ENCODE measurements at regions not wholly inside any gene's neighbourhood (a gene's known extent, or its start where the extent isn't known, plus 50 kb on each side); places are given as distances from the start of the nearest gene placed in this dataset.
A peak's percentile ranks its signal among the peaks of the same experiment; 100 is the strongest.

- Histone ChIP-seq H3K4me1 (peaks cover 44% of the 10 kb centered on the region), H3K9me3 (replicated peaks) (no peaks in the 10 kb centered on the region), H3K27me3 (ENCODE audit: low read depth) (peaks cover 35% of the 10 kb centered on the region), H3K4me3 (no peak overlapping the region), H3K36me3 (no peaks in the 10 kb centered on the region), H3K27ac (replicated peaks) (peak overlapping the region; percentile 88)
- intact Hi-C loops (cut with micrococcal nuclease), result no loop called here
- TF ChIP-seq, protein P1, sequence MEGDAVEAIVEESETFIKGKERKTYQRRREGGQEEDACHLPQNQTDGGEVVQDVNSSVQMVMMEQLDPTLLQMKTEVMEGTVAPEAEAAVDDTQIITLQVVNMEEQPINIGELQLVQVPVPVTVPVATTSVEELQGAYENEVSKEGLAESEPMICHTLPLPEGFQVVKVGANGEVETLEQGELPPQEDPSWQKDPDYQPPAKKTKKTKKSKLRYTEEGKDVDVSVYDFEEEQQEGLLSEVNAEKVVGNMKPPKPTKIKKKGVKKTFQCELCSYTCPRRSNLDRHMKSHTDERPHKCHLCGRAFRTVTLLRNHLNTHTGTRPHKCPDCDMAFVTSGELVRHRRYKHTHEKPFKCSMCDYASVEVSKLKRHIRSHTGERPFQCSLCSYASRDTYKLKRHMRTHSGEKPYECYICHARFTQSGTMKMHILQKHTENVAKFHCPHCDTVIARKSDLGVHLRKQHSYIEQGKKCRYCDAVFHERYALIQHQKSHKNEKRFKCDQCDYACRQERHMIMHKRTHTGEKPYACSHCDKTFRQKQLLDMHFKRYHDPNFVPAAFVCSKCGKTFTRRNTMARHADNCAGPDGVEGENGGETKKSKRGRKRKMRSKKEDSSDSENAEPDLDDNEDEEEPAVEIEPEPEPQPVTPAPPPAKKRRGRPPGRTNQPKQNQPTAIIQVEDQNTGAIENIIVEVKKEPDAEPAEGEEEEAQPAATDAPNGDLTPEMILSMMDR (IDR thresholded peaks at IDR 0.05; ENCODE audit: borderline replicate concordance), result no peak
- peak; percentile 56 for DNase-seq
Observed at GRCh38 chr7:45240273-45240771, 82.7 kb downstream of the RAMP3 start.

DNA sequence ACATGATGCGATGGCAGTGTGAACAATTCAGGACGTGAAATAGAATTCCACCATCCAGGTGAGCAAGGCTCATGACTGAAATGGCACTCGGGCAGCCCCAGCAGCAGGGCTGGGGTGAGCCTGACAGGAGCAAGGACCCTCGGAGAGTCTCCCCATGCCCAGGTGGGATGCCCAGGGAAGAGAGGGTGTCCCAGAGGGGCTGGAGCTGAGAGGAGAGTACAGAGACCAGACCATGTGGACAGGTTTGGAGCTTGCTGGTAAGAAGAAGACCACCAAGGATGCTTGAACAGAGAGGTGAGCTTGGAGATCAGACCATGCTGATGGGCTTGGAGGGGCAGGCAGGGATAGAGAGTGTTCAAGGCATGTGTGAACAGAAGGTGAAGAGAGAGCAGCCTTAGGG lies 83.3 kb downstream of the RAMP3 start:
- H3K36me3 ChIP-seq, result no peaks in the 10 kb centered on the region
- H3K4me1 ChIP-seq, result peaks cover 50% of the 10 kb centered on the region
- H3K4me3 ChIP-seq, result no peak overlapping the region
- TF ChIP-seq, protein P1 (IDR thresholded peaks at IDR 0.05; ENCODE audit: borderline replicate concordance), result no peak
- H3K27me3 ChIP-seq (ENCODE audit: low read depth), result peaks cover 40% of the 10 kb centered on the region
- H3K27ac ChIP-seq (replicated peaks), result peak overlapping the region; percentile 88
- H3K9me3 ChIP-seq (replicated peaks), result no peaks in the 10 kb centered on the region
- no peak for DNase-seq
- intact Hi-C loops (cut with micrococcal nuclease), result no loop called here

DNA sequence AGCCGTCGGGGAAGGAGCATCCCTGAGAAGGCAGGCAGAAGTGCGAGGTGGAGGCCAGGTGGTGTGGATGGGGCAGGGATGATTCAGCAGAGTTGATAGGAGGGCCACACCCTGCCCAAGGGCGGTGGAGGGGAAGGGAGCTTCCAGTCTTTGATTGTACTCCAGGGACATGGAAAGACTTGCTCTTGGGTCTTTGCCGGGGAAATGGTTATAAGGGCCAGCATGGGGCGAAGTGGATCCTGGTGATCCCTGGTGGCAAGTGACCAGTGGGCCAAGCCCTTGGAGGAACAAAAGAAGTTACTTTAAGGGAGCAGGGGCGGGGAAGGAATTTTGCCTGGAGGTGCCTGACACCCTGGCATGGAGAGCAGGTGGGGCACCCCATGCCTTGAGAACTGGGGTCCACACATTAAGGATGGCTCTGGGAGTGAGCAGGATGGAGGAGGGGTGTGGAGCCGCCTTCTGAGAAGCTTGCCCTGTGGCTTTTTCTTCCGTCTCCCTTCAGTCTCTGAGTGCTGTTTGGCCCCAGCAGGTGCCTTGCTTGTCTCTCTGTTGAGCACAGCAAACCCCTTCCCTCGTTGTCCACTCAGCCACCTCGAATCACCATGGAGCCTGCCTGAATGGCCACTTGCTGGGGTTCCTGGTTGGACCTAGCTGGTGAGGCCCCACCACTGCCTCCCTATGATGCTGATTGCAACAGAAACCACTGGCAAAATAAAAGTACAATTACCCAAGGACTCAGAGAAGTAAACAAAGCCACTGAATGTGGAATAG lies 83.9 kb downstream of the RAMP3 start:
- no peaks in the 10 kb centered on the region for H3K9me3 ChIP-seq (replicated peaks)
- TF ChIP-seq, protein P1 (IDR thresholded peaks at IDR 0.05; ENCODE audit: borderline replicate concordance), result no peak
- H3K27me3 ChIP-seq (ENCODE audit: low read depth), result peaks cover 46% of the 10 kb centered on the region
- H3K27ac ChIP-seq (replicated peaks), result peak overlapping the region; percentile 88
- DNase-seq, result peak; percentile 31
- no peaks in the 10 kb centered on the region for H3K36me3 ChIP-seq
- peaks cover 54% of the 10 kb centered on the region for H3K4me1 ChIP-seq
- intact Hi-C loops (cut with micrococcal nuclease), result no loop called here
- H3K4me3 ChIP-seq, result no peak overlapping the region

GRCh38 chr7:45242261-45242660 lies 84.7 kb downstream of the RAMP3 start:
- TF ChIP-seq, protein P1 (IDR thresholded peaks at IDR 0.05; ENCODE audit: borderline replicate concordance), result no peak
- H3K27ac ChIP-seq (replicated peaks), result peak overlapping the region; percentile 88
- DNase-seq, result no peak
- no peaks in the 10 kb centered on the region for H3K36me3 ChIP-seq
- peaks cover 48% of the 10 kb centered on the region for H3K27me3 ChIP-seq (ENCODE audit: low read depth)
- intact Hi-C loops (cut with micrococcal nuclease), result no loop called here
- no peak overlapping the region for H3K4me3 ChIP-seq
- peaks cover 56% of the 10 kb centered on the region for H3K4me1 ChIP-seq
- no peaks in the 10 kb centered on the region for H3K9me3 ChIP-seq (replicated peaks)

GRCh38 chr7:45242698-45243097 lies 85.1 kb downstream of the RAMP3 start:
- Histone ChIP-seq H3K4me3 (no peak overlapping the region), H3K27ac (replicated peaks) (peak overlapping the region; percentile 88), H3K4me1 (peaks cover 56% of the 10 kb centered on the region), H3K36me3 (no peaks in the 10 kb centered on the region), H3K9me3 (replicated peaks) (peaks cover 3% of the 10 kb centered on the region), H3K27me3 (ENCODE audit: low read depth) (peaks cover 48% of the 10 kb centered on the region)
- DNase-seq, result no peak
- intact Hi-C loops (cut with micrococcal nuclease), result no loop called here
- TF ChIP-seq, protein P1 (IDR thresholded peaks at IDR 0.05; ENCODE audit: borderline replicate concordance), result no peak

Data from left ventricle myocardium inferior (tissue), 1 donor.